PC-9 (cell line): ENCODE measurements at regions not wholly inside any gene's neighbourhood (a gene's known extent, or its start where the extent isn't known, plus 50 kb on each side); places are given as distances from the start of the nearest gene placed in this dataset.

Experiments used
- BruUV-seq: library from RNA; stranded (reverse); fragments of 400-500 nt; replicated peaks from 2 replicates; lab custom pipeline; 2021; lab: Mats Ljungman, UMichigan
- CTCF ChIA-PET: fragments of 300-600 bp; sonication (Branson Sonifier 250); formaldehyde crosslinking; loops from one replicate; lab custom pipeline; 2022; ENCODE audit warnings: antibody characterized with exemption; lab: Charles Lee
- POLR2A ChIA-PET: fragments of 300-600 bp; sonication (Branson Sonifier 250); formaldehyde crosslinking; loops from one replicate; lab custom pipeline; 2022; ENCODE audit warnings: antibody characterized with exemption; ENCODE audit not compliant: unreplicated experiment; lab: Charles Lee
- DNase-seq, 2 experiments: peaks; one replicate each; pipeline versions ENCODE4 v3.0.0 to v3.0.0-alpha.2; 2015 to 2022; ENCODE audit warnings: mixed read lengths in 1 of 2
- H2AFZ ChIP-seq: fragments of 200-600 bp; sonication (generic); 2 replicates; pipeline ENCODE4 v1.8.1; 2017; ENCODE audit warnings: antibody characterized with exemption
- H3F3A ChIP-seq: fragments of 200-600 bp; sonication (generic); 2 replicates; pipeline ENCODE4 v1.8.1; 2017; ENCODE audit warnings: antibody characterized with exemption, mild to moderate bottlenecking, low read depth; ENCODE audit not compliant: insufficient read depth
- H3K27ac ChIP-seq: fragments of 200-600 bp; sonication (generic); 2 replicates; pipeline ENCODE4 v1.6.1; 2016; ENCODE audit warnings: mixed run types
- H3K27me3 ChIP-seq: fragments of 200-600 bp; sonication (generic); 2 replicates; pipeline ENCODE4 v1.6.1; 2016; ENCODE audit warnings: low read depth, mixed run types; ENCODE audit not compliant: insufficient read depth
- H3K36me3 ChIP-seq: fragments of 200-600 bp; sonication (generic); 2 replicates; pipeline ENCODE4 v1.6.1; 2016; ENCODE audit warnings: low read depth, mixed run types
- H3K4me1 ChIP-seq: fragments of 200-600 bp; sonication (generic); replicated peaks from 2 replicates; pipeline ENCODE4 v1.6.1; 2016; ENCODE audit warnings: mixed run types; ENCODE audit not compliant: insufficient read depth
- H3K4me2 ChIP-seq: fragments of 200-600 bp; sonication (generic); 2 replicates; pipeline ENCODE4 v1.6.1; 2017; ENCODE audit warnings: mixed run types
- H3K4me3 ChIP-seq: fragments of 200-600 bp; sonication (generic); 2 replicates; pipeline ENCODE4 v1.6.1; 2016; ENCODE audit warnings: mixed run types
- H3K79me2 ChIP-seq: fragments of 200-600 bp; sonication (generic); 2 replicates; pipeline ENCODE4 v1.6.1; 2017; ENCODE audit warnings: low read depth, mixed run types
- H3K9me2 ChIP-seq: fragments of 200-600 bp; sonication (generic); 2 replicates; pipeline ENCODE4 v1.8.1; 2017; ENCODE audit warnings: mild to moderate bottlenecking; ENCODE audit not compliant: insufficient read depth
- H3K9me3 ChIP-seq: fragments of 200-600 bp; sonication (generic); 2 replicates; pipeline ENCODE4 v1.8.1; 2016; ENCODE audit warnings: low read depth; ENCODE audit not compliant: insufficient read depth
- H4K20me1 ChIP-seq: fragments of 200-600 bp; sonication (generic); 2 replicates; pipeline ENCODE4 v1.8.1; 2017; ENCODE audit not compliant: insufficient read depth
- EZH2 ChIP-seq: fragments of 200-600 bp; sonication (generic); IDR thresholded peaks from 2 replicates; pipeline ENCODE4 v1.8.0; 2017; ENCODE audit warnings: antibody characterized with exemption, low read depth
- intact Hi-C: fragments of 100-400 bp; cut with micrococcal nuclease; formaldehyde crosslinking; loops from one replicate; pipeline ENCODE4 v1.10.0; 2022; ENCODE audit not compliant: unreplicated experiment
- TF ChIP-seq, protein P1 (sequence below): fragments of 200-600 bp; sonication (generic); conservative IDR thresholded peaks from 2 replicates; pipeline ENCODE4 v1.6.1; 2017; ENCODE audit warnings: mixed run types, antibody characterized with exemption, mild to moderate bottlenecking, moderate library complexity

DNA sequence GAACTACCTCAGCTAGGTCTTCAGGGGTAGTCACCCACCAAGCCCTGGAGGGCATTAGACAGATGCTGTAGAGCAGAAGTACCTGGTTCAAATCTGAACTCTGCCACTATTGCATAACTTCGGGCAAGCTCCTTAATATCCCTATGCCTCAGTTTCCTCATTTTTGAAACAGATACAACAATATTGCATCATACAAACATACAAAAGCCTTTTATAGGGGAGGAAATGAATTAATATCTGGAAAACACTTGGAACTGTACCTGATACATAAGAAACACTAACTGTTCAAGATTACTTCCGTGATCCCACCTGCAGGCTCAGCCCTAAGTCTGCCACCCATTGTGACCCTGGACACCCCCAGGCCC, 166.1 kb downstream of the EFNB1 start:
- Histone ChIP-seq H3K27me3 (no peaks in the 10 kb centered on the region), H3K4me3 (no peak overlapping the region), H4K20me1 (no peaks in the 10 kb centered on the region), H3K79me2 (no peaks in the 10 kb centered on the region), H3K4me2 (no peak overlapping the region), H3K9me2 (no peaks in the 10 kb centered on the region), H3K4me1 (peaks cover 24% of the 10 kb centered on the region), H3K36me3 (no peaks in the 10 kb centered on the region), H3K9me3 (no peaks in the 10 kb centered on the region), H3K27ac (no peak overlapping the region), H3F3A (peaks cover 12% of the 10 kb centered on the region; the same call in 1 of the 2 replicates), H2AFZ (no peak overlapping the region)
- no peak for TF ChIP-seq EZH2
- TF ChIP-seq, protein P1, sequence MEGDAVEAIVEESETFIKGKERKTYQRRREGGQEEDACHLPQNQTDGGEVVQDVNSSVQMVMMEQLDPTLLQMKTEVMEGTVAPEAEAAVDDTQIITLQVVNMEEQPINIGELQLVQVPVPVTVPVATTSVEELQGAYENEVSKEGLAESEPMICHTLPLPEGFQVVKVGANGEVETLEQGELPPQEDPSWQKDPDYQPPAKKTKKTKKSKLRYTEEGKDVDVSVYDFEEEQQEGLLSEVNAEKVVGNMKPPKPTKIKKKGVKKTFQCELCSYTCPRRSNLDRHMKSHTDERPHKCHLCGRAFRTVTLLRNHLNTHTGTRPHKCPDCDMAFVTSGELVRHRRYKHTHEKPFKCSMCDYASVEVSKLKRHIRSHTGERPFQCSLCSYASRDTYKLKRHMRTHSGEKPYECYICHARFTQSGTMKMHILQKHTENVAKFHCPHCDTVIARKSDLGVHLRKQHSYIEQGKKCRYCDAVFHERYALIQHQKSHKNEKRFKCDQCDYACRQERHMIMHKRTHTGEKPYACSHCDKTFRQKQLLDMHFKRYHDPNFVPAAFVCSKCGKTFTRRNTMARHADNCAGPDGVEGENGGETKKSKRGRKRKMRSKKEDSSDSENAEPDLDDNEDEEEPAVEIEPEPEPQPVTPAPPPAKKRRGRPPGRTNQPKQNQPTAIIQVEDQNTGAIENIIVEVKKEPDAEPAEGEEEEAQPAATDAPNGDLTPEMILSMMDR: no peak
- ChIA-PET CTCF (no interaction called here), POLR2A (no interaction called here)
- BruUV-seq: no TSS peak
- intact Hi-C loops: loop anchor here (5.0 kb wide), 1 partner anchor 63 kb away; no protein-coding TSS in a partner anchor
- no peak for DNase-seq

DNA sequence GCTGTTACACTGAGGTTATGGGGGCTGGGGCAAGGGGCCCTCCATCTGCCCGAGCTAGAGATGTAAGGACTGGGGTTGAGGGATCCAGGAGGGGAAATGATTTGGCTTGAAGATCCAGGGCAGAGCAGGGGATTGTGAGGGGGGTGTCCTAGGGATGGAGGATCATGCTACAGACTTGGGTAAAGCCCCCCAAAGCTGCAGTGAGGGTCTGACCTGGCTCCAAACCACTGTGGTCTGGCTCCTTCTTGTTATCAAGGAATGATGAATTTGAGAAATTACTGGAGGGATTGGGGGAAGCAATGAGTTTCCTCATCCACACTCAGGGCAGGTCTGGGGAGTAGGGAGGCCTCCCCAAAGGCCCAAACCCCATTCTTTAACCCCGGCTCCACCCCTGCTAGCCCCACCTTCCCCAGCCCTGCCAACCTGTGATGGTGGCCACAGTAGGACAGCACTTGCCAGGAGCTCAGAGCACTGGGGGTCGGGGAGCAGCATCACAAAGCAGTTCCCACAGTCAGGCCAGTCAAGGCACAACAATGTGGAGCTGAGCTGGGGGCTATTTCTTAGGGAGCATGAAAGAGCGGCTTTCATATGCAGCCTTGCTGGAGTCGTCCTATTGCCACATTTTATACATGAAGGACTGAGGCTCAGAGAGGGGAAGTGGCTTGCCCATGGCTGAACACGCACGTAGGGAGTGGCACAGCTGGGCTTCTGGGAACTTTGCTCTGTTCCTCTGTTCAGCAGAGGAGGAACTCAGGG, 165.5 kb downstream of the EFNB1 start:
- no peaks in the 10 kb centered on the region for H4K20me1 ChIP-seq
- intact Hi-C loops: no loop called here
- peaks cover 18% of the 10 kb centered on the region for H3K4me1 ChIP-seq
- H3K27me3 ChIP-seq: no peaks in the 10 kb centered on the region
- no peak overlapping the region for H3K4me2 ChIP-seq
- no peaks in the 10 kb centered on the region for H3K9me3 ChIP-seq
- no peaks in the 10 kb centered on the region for H3K79me2 ChIP-seq
- ChIA-PET CTCF (no interaction called here), POLR2A (no interaction called here)
- TF ChIP-seq EZH2: no peak
- TF ChIP-seq, protein P1: no peak
- H3F3A ChIP-seq: peaks cover 12% of the 10 kb centered on the region; the same call in 1 of the 2 replicates
- H2AFZ ChIP-seq: no peak overlapping the region
- H3K27ac ChIP-seq: no peak overlapping the region
- H3K36me3 ChIP-seq: no peaks in the 10 kb centered on the region
- H3K4me3 ChIP-seq: no peak overlapping the region
- no peaks in the 10 kb centered on the region for H3K9me2 ChIP-seq
- no peak for DNase-seq
- no TSS peak for BruUV-seq

DNA sequence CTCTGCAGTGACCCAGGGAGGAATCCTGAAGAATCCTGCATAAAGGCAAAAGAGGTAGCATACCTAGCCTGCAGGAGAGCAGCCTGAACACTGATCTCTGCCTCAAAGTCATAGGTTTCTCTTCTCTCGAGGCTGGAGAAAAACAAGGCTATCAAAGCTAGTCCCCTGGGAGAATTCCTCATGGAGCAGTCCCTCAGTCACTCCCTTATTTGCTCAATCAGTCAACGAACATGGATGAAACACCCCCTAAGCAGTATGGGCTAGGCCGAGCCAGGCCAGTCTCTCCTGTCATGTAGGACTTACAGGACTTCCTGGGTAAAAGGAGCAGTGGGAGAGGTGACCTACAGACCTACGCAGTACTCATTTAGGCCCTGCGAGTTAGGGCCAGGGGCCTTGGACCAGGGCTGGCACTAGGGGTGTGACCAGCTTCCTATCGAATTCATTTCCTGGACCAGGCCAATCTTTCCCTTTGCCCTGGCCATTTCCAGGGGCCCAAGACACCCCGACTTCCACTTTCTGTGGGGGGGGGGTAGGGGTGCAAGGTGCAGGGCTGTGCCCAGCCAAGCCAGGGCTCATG, 164.1 kb downstream of the EFNB1 start:
- ChIA-PET CTCF (interaction anchor here (0.6 kb wide), 1 partner anchor 1260 kb away, joined by 3 read pairs; no protein-coding TSS in a partner anchor), POLR2A (no interaction called here)
- no peak overlapping the region for H3K27ac ChIP-seq
- H2AFZ ChIP-seq: no peak overlapping the region
- no peaks in the 10 kb centered on the region for H4K20me1 ChIP-seq
- no peaks in the 10 kb centered on the region for H3K79me2 ChIP-seq
- intact Hi-C loops: no loop called here
- no peaks in the 10 kb centered on the region for H3K9me3 ChIP-seq
- no peaks in the 10 kb centered on the region for H3K36me3 ChIP-seq
- H3K4me3 ChIP-seq: no peak overlapping the region
- no peaks in the 10 kb centered on the region for H3K27me3 ChIP-seq
- no TSS peak for BruUV-seq
- TF ChIP-seq, protein P1: no peak
- TF ChIP-seq EZH2: no peak
- H3K9me2 ChIP-seq: no peaks in the 10 kb centered on the region
- H3K4me1 ChIP-seq: peaks cover 4% of the 10 kb centered on the region
- no peak for DNase-seq
- H3K4me2 ChIP-seq: no peak overlapping the region
- H3F3A ChIP-seq: no peaks in the 10 kb centered on the region
